Activated CD4-positive, alpha-beta memory T cell treated with anti-CD3 and anti-CD28 coated beads for 36 hours (primary cell): ENCODE measurements at regions not wholly inside any gene's neighbourhood (a gene's known extent, or its start where the extent isn't known, plus 50 kb on each side); places are given as distances from the start of the nearest gene placed in this dataset.

Source experiments
- CTCF ChIA-PET: fragments of 350-600 bp; sonication (Branson Sonifier 250); formaldehyde crosslinking; loops from one replicate; lab custom pipeline; 2021; ENCODE audit warnings: antibody characterized with exemption, inconsistent platforms; lab: Charles Lee
- POLR2A ChIA-PET: fragments of 350-600 bp; sonication (Branson Sonifier 250); formaldehyde crosslinking; loops from one replicate; lab custom pipeline; 2021; ENCODE audit warnings: antibody characterized with exemption; lab: Charles Lee
- DNase-seq: peaks from one replicate; pipeline ENCODE4 v3.0.0-alpha.2; 2020
- H3K27ac Mint-ChIP-seq: one replicate; pipeline ENCODE4 v1.8.0; 2021; ENCODE audit warnings: mixed read lengths
- H3K27me3 Mint-ChIP-seq: one replicate; pipeline ENCODE4 v1.8.0; 2021; ENCODE audit warnings: mixed read lengths
- H3K36me3 Mint-ChIP-seq: one replicate; pipeline ENCODE4 v1.8.0; 2021; ENCODE audit warnings: mixed read lengths
- H3K4me1 Mint-ChIP-seq: one replicate; pipeline ENCODE4 v1.8.0; 2021; ENCODE audit warnings: low read depth, mixed read lengths
- H3K4me3 Mint-ChIP-seq: one replicate; pipeline ENCODE4 v1.8.0; 2021; ENCODE audit warnings: mild to moderate bottlenecking, mixed read lengths
- H3K9me3 Mint-ChIP-seq: one replicate; pipeline ENCODE4 v1.8.0; 2021; ENCODE audit warnings: mixed read lengths
- intact Hi-C: fragments of 100-400 bp; cut with micrococcal nuclease; formaldehyde crosslinking; loops from one replicate; pipeline ENCODE4 v1.15.1; 2023

DNA sequence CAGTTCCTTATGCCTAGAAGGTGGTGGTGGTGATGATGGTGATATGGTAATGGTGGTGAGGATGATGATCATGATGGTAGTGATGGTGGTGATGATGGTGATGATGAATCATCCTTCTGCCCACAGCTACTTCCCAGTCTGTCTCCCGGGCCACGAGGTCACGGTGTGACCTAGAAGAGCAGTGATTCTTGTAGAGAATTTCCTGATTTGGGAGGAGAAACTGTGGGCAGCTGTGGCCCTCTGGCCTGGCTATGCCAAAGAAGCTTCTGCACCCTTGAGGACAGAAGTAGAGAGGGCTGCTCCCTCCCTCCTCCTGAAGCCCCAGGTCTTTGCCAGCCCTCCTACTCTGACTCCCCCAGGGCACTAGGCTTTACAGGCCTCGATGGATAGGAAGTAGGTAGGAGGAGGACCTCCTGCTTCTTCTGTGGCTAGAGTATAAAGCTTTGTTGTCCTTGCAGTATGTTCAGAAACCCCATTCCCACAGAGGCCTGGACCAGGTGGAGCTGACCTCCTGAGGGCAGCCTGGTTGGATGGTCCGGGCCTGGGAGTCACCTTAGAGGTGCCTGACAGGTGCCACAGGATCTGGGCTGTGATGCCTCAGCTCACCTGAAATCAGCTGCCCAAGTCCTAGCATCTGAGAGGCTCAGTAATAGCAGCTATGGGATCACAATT, 57.9 kb upstream of the EPAS1 start:
- peaks cover 41% of the 10 kb centered on the region for H3K4me1 Mint-ChIP-seq
- POLR2A ChIA-PET: interaction anchor here (0.8 to 2.0 kb wide), 4 partner anchors 10 to 91 kb away, joined by 3 to 16 read pairs (median 4); partner anchors contain the start of gene EPAS1
- no peaks in the 10 kb centered on the region for H3K27me3 Mint-ChIP-seq
- peak overlapping the region; percentile 92 for H3K27ac Mint-ChIP-seq
- H3K36me3 Mint-ChIP-seq: no peaks in the 10 kb centered on the region
- no peaks in the 10 kb centered on the region for H3K9me3 Mint-ChIP-seq
- intact Hi-C loops: loop anchor here (1.0 to 2.0 kb wide), 5 partner anchors 10 to 206 kb away; partner anchors contain the start of gene EPAS1
- DNase-seq: peak; percentile 64
- H3K4me3 Mint-ChIP-seq: no peak overlapping the region
- CTCF ChIA-PET: interaction anchor here (0.9 to 2.3 kb wide), 3 partner anchors 10 to 392 kb away, joined by 3 to 31 read pairs (median 3); no protein-coding TSS in a partner anchor

- intact Hi-C loops: loop anchor here (1.0 to 2.0 kb wide), 6 partner anchors 11 to 207 kb away; partner anchors contain the start of gene EPAS1
- CTCF ChIA-PET: interaction anchor here (0.9 to 2.3 kb wide), 2 partner anchors 10 to 392 kb away, joined by 3 to 31 read pairs; no protein-coding TSS in a partner anchor
These were observed 57.4 kb upstream of the EPAS1 start for GRCh38 chr2:46239847-46240181.

DNA sequence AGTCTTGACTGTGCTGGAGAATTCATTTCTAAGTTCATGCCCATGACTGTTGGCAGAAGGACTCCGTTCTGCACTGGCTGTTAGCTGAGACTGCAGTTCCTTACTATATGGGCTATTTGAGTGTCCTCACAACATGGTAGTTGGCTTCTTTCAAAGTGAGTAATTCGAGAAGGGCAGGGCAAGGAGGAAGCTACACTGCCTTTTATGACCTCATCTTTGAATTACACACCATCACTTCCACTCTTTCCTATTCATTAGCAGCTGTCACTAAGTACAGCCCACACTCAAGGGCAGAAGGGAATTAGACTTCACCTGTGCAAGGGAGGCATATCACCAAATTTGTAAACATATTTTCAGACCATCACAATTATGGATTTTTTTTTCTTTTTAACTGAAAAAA, 55.9 kb upstream of the EPAS1 start:
- no peak for DNase-seq
- no peak overlapping the region for H3K27ac Mint-ChIP-seq
- intact Hi-C loops: no loop called here
- ChIA-PET CTCF (interaction anchor here (0.8 to 1.9 kb wide), 2 partner anchors 12 to 179 kb away, joined by 3 to 10 read pairs; no protein-coding TSS in a partner anchor), POLR2A (interaction anchor here (0.6 kb wide), 1 partner anchor 56 kb away, joined by 3 read pairs; no protein-coding TSS in a partner anchor)
- H3K4me3 Mint-ChIP-seq: no peak overlapping the region
- no peaks in the 10 kb centered on the region for H3K27me3 Mint-ChIP-seq
- H3K4me1 Mint-ChIP-seq: peaks cover 40% of the 10 kb centered on the region
- no peaks in the 10 kb centered on the region for H3K9me3 Mint-ChIP-seq
- H3K36me3 Mint-ChIP-seq: no peaks in the 10 kb centered on the region

More at GRCh38 chr2:46239847-46240181, 57.4 kb upstream of the EPAS1 start:
- peaks cover 41% of the 10 kb centered on the region for H3K4me1 Mint-ChIP-seq
- POLR2A ChIA-PET: interaction anchor here (0.8 to 2.0 kb wide), 4 partner anchors 10 to 90 kb away, joined by 3 to 16 read pairs (median 4); partner anchors contain the start of gene EPAS1
- H3K9me3 Mint-ChIP-seq: no peaks in the 10 kb centered on the region
- H3K27ac Mint-ChIP-seq: peak overlapping the region; percentile 92
- H3K36me3 Mint-ChIP-seq: no peaks in the 10 kb centered on the region
- DNase-seq: peak; percentile 88
- peak overlapping the region; percentile 40 for H3K4me3 Mint-ChIP-seq
- no peaks in the 10 kb centered on the region for H3K27me3 Mint-ChIP-seq

DNA sequence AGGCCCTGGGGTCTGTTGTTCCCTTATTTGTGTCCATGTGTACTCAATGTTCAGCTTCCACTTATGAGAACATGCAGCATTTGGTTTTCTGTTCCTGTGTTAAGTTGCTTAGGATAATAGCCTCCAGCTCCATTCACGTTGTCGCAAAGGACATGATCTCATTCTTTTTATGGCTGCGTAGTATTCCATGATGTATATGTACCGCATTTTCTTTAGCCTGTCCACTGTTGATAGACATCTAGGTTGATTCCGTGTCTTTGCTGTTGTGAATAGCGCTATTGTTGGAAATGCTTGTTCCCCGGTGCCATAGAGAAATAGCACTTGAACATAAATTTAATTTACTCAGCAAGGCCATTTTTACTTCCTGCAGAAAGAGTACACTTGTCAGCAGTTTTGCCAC, 51.3 kb upstream of the EPAS1 start:
- intact Hi-C loops: no loop called here
- Mint-ChIP-seq H3K9me3 (peaks cover 9% of the 10 kb centered on the region), H3K4me1 (peaks cover 9% of the 10 kb centered on the region), H3K4me3 (no peak overlapping the region), H3K27ac (no peak overlapping the region), H3K27me3 (no peaks in the 10 kb centered on the region), H3K36me3 (no peaks in the 10 kb centered on the region)
- ChIA-PET CTCF (no interaction called here), POLR2A (no interaction called here)
- DNase-seq: no peak

DNA sequence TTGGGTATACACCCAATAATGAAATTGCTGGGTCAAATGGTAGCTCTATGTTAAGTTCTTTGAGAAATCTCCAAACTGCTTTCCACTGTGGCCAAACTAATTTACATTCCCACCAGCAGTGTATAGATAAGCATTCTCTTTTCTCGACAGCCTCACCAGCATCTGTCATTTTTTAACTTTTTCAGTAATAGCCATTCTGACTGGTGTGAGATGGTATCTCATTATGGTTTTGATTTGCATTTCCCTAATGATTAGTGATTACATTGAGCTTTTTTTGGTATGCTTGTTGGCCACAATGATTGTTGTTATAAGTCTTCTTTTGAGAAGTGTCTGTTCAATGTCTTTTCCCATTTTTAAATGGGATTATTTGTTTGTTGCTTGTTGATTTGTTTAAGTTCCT, 50.4 kb upstream of the EPAS1 start:
- POLR2A ChIA-PET: no interaction called here
- no peak for DNase-seq
- no peaks in the 10 kb centered on the region for H3K36me3 Mint-ChIP-seq
- H3K9me3 Mint-ChIP-seq: peaks cover 9% of the 10 kb centered on the region
- H3K4me1 Mint-ChIP-seq: no peaks in the 10 kb centered on the region
- CTCF ChIA-PET: no interaction called here
- no peaks in the 10 kb centered on the region for H3K27me3 Mint-ChIP-seq
- intact Hi-C loops: no loop called here
- H3K27ac Mint-ChIP-seq: no peak overlapping the region
- H3K4me3 Mint-ChIP-seq: no peak overlapping the region
